Upper lobe of right lung (tissue), 1 donor: ENCODE measurements at regions not wholly inside any gene's neighbourhood (a gene's known extent, or its start where the extent isn't known, plus 50 kb on each side); places are given as distances from the start of the nearest gene placed in this dataset.
A peak's percentile ranks its signal among the peaks of the same experiment; 100 is the strongest.
"Not testable (repeated sequence)": the region's sequence is repeated elsewhere in the genome, so short reads cannot be mapped to it uniquely, and the experiment has no call there.

Experiments
- ATAC-seq: fragments of 200-7000 bp; cut with Tn5 transposase; one replicate; pipeline ENCODE4 v1.9.1; 2020; ENCODE audit warnings: mild to moderate bottlenecking, moderate library complexity
- DNase-seq: peaks from one replicate; pipeline ENCODE4 v3.0.0-alpha.2; 2020
- H3K27ac ChIP-seq: fragments of 200-600 bp; one replicate; pipeline ENCODE4 v1.8.0; 2022
- H3K27me3 ChIP-seq: fragments of 200-600 bp; one replicate; pipeline ENCODE4 v1.8.0; 2022; ENCODE audit warnings: mild to moderate bottlenecking
- H3K36me3 ChIP-seq: fragments of 200-600 bp; one replicate; pipeline ENCODE4 v1.8.0; 2022
- H3K4me1 ChIP-seq: fragments of 200-600 bp; one replicate; pipeline ENCODE4 v1.8.0; 2022
- H3K4me3 ChIP-seq: fragments of 200-600 bp; one replicate; pipeline ENCODE4 v1.8.0; 2022; ENCODE audit warnings: mild to moderate bottlenecking
- H3K9me3 ChIP-seq: fragments of 200-600 bp; one replicate; pipeline ENCODE4 v1.8.0; 2022
- CTCF ChIP-seq: fragments of 200-600 bp; IDR thresholded peaks from one replicate; pipeline ENCODE4 v1.8.0; 2022; ENCODE audit warnings: antibody characterized with exemption
- intact Hi-C: fragments of 100-400 bp; cut with DNase I; formaldehyde crosslinking; loops from one replicate; pipeline ENCODE4 v1.11.0; 2022
- donor health status: DM: no; HTN: yes; CAD: no; lungs with severe emphysema.

DNA sequence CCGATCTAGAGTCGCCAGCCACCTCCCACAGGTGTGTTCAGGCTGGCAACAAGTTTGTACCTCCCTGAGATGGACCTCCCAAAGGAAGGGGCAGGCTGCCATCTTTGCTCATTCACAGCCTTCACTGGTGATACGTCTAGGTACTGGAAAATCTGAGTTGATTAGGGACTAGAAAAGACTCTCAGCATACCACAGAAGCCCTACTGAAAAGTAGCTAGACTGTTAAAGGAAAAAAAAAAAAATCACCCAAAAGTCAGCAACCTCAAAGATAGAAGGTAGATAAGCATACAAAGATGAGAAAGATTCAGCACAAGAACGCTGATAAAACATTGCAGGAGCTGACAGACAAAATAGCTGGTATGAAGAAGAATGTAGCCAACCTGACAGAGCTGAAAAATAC lies 128.6 kb upstream of the WDR75 start:
- H3K27ac ChIP-seq = no peak overlapping the region
- TF ChIP-seq CTCF = no peak
- no peaks in the 10 kb centered on the region for H3K9me3 ChIP-seq
- no peak overlapping the region for H3K4me3 ChIP-seq
- ATAC-seq = no peak
- intact Hi-C loops = no loop called here
- no peaks in the 10 kb centered on the region for H3K36me3 ChIP-seq
- no peaks in the 10 kb centered on the region for H3K4me1 ChIP-seq
- no peaks in the 10 kb centered on the region for H3K27me3 ChIP-seq
- DNase-seq = no peak

DNA sequence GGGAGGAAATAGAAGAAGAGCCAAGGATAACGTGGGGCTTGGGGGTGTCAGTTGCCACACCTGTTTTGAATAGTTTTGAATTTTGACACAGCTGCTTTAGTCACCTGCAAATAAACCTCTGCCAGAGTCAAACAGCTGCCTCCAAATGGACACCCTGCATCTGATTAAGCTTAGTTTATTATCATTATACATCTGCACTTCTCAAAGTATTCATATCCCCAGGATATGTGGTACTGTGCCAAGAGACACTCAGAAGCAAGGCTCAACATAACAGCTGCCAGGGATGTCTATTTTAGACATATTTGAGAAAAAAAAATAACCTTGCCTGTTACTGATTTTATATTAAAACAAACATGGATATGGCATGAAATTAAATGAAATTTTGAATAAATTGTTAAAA lies 122.5 kb upstream of the WDR75 start:
- Histone ChIP-seq H3K27me3 (no peaks in the 10 kb centered on the region), H3K36me3 (no peaks in the 10 kb centered on the region), H3K4me3 (no peak overlapping the region), H3K4me1 (no peaks in the 10 kb centered on the region), H3K27ac (no peak overlapping the region), H3K9me3 (no peaks in the 10 kb centered on the region)
- ATAC-seq (no peak), DNase-seq (no peak)
- intact Hi-C loops = no loop called here
- no peak for TF ChIP-seq CTCF

- H3K4me1 ChIP-seq, intact Hi-C loops, H3K4me3 ChIP-seq, H3K27ac ChIP-seq, H3K36me3 ChIP-seq, H3K27me3 ChIP-seq, ATAC-seq, H3K9me3 ChIP-seq: not testable (repeated sequence)
- DNase-seq = peak; percentile 54
Observed at GRCh38 chr2:189319424-189319823, 121.8 kb upstream of the WDR75 start.

GRCh38 chr2:189327879-189328847 lies 113.1 kb upstream of the WDR75 start:
- Histone ChIP-seq H3K4me1 (no peaks in the 10 kb centered on the region), H3K27me3 (no peaks in the 10 kb centered on the region), H3K4me3 (no peak overlapping the region), H3K27ac (no peak overlapping the region), H3K9me3 (no peaks in the 10 kb centered on the region), H3K36me3 (no peaks in the 10 kb centered on the region)
- DNase-seq = no peak
- intact Hi-C loops = no loop called here
- TF ChIP-seq CTCF = no peak
- no peak for ATAC-seq

- Histone ChIP-seq H3K4me3 (no peak overlapping the region), H3K4me1 (no peaks in the 10 kb centered on the region), H3K9me3 (no peaks in the 10 kb centered on the region), H3K27me3 (no peaks in the 10 kb centered on the region), H3K36me3 (no peaks in the 10 kb centered on the region), H3K27ac (no peak overlapping the region)
- DNase-seq (no peak), ATAC-seq (no peak)
- intact Hi-C loops = no loop called here
- no peak for TF ChIP-seq CTCF
Observed at GRCh38 chr2:189328848-189329245, 112.4 kb upstream of the WDR75 start.

- H3K27ac ChIP-seq = no peak overlapping the region
- no peak for TF ChIP-seq CTCF
- ATAC-seq (no peak), DNase-seq (no peak)
- no peaks in the 10 kb centered on the region for H3K27me3 ChIP-seq
- intact Hi-C loops = no loop called here
- H3K36me3 ChIP-seq = no peaks in the 10 kb centered on the region
- H3K9me3 ChIP-seq = peaks cover 9% of the 10 kb centered on the region
- H3K4me3 ChIP-seq = no peak overlapping the region
- no peaks in the 10 kb centered on the region for H3K4me1 ChIP-seq
Observed at GRCh38 chr2:189336276-189336975, 104.8 kb upstream of the WDR75 start.
